WI38 (cell line): ENCODE measurements at regions not wholly inside any gene's neighbourhood (a gene's known extent, or its start where the extent isn't known, plus 50 kb on each side); places are given as distances from the start of the nearest gene placed in this dataset.

Experiments used
- H3K4me3 ChIP-seq: 2 replicates; pipeline ENCODE4 v1.5.1; 2011; ENCODE audit warnings: low read depth, mild to moderate bottlenecking, control low read depth, low read length
- CTCF ChIP-seq: IDR thresholded peaks from 2 replicates; pipeline ENCODE4 v1.5.1; 2012; ENCODE audit warnings: low read depth, mild to moderate bottlenecking, control low read depth, low read length

- no peak for TF ChIP-seq CTCF
- H3K4me3 ChIP-seq: no peak overlapping the region
Measured at GRCh38 chr4:18082236-18082635, 60.7 kb upstream of the LCORL start.

GRCh38 chr4:18081708-18082107 is 60.2 kb upstream of the LCORL start:
- no peak overlapping the region for H3K4me3 ChIP-seq
- TF ChIP-seq CTCF: no peak

GRCh38 chr4:18077808-18078207 is 56.3 kb upstream of the LCORL start:
- H3K4me3 ChIP-seq: no peak overlapping the region
- TF ChIP-seq CTCF: no peak

GRCh38 chr4:18075823-18076433 is 54.4 kb upstream of the LCORL start:
- H3K4me3 ChIP-seq: no peak overlapping the region
- 0 out of 2 replicates have a peak, but pooled peaks have one; percentile 27 for TF ChIP-seq CTCF

- no peak overlapping the region for H3K4me3 ChIP-seq
- TF ChIP-seq CTCF: no peak
Measured at GRCh38 chr4:18071894-18072293, 50.3 kb upstream of the LCORL start.
